Stimulated activated CD8-positive, alpha-beta memory T cell treated with anti-CD3 and anti-CD28 coated beads, Interleukin-15, amount 100 ng/mL, for 48 hours (primary cell): ENCODE measurements at regions not wholly inside any gene's neighbourhood (a gene's known extent, or its start where the extent isn't known, plus 50 kb on each side); places are given as distances from the start of the nearest gene placed in this dataset.
"Not testable (repeated sequence)": the region's sequence is repeated elsewhere in the genome, so short reads cannot be mapped to it uniquely, and the experiment has no call there.

Experiments used
- DNase-seq, 2 donors: peaks; one replicate each; pipeline ENCODE4 v3.0.0-alpha.2; 2020; ENCODE audit warnings: low read depth in 2 of 2

DNA sequence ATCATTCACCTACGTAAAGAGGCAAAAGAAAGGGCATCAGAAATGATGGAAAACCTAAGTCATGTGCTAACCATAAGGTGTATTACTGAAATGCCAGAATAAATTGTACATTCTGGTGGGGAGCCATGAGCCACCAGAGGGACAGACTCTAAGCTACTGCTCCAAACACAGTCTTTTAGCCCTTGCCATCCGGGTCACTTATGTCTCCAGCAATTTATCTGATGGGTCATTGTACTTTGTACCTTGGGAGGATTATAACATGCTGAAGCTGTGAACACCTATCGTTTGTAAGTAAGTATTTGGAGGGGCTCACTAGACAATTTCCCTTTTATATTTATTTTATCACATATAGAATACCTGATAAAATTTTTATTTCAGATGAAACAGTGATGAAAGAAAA, 495.1 kb downstream of the KIF4B start:
- no peak for DNase-seq

DNA sequence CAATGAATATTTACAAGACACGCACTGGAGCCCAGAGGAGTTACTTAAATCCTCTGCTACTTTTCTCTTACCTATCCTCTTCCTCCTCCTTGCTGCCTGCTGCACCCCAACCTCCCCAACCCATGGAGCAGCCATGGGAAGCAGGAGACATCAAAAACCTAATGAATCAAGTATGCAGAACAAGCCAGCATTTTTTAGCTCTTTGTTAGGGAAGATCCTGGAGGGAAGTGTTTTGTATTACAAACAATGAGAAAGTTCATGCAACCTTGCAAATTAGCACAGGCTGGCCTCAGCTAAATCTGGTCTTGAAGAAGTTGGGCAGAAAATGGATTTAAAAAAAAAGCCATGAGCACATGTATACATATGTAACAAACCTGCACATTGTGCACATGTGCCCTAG, 498.8 kb downstream of the KIF4B start:
- DNase-seq, result no peak

DNA sequence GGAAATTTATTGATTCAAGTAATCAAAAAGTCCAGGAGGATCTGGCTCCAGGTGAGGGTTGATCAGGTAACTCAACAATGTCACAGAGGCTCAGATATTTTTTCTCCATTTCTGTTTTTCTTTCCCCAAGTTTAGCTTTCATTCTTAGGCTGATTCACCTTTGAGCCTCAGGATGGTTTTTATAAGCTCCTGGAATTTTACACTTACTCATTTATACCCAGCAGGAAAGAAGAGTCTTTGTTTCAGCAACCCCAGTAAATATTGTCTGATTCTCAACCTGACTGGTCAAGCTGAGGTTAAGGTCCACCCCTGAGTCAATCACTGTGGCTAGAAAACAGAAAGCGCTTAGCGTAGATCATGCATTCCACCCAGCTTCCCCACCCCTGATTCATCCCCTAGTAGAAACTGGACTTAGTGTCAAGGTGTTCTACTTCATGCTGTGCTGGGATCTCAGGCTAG, 500.6 kb downstream of the KIF4B start:
- no peak for DNase-seq

DNA sequence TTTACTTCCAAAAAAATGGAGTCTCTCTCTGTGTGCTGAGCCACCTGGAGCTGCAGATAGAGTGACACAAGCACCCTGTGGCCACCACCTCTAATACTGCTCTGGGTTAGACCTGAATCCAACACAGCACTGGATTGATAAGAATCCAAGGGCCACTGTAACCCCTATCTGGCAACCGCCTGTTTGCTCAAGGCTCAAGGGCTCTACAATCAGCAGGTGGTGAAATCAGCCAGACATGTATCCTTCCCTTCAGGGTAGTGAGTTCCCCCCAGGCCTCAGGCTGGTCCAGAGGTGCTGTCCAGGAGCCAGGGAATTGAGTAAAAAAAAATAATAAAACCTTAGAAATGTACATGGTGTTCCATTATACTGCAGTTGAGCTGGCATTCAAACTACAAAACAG, 509.0 kb downstream of the KIF4B start:
- DNase-seq, result no peak

DNA sequence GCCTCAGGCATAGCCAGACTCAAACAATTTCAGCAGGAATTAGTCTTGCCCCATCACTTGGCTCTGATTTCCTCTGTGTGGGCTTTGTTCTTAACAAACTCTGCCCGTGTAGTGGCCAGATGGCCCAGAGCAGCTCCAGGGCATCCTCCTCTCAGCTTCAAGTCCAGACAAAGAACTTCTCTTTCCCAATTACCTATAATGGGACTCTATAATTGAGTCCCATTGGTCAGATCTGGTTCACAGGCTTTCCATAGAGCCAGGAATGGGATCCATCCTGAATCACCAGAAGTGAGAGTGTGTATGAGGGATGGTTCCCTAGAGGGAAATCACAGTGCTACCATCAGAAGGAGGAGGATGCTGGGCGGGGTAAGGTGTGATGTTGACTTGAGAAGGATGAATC, 515.8 kb downstream of the KIF4B start:
- DNase-seq, result no peak

DNA sequence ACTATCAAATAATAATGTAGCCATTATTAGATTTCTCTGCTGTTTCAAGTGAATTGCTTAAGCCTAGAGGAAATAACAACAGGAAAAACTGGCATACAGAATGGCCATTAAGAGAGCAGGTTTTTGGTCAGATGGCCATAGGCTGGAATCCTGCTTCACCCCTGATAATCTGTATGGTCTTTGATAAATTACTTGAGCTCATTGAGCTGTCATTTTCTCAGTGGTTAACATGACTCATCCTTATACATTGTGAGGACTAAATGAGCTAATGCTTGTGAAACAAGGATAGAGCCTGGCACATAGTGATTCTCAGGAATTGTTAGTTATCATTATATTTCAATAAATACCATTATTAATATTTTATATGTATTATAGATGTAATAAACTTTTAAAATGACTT, 516.5 kb downstream of the KIF4B start:
- no peak for DNase-seq

DNA sequence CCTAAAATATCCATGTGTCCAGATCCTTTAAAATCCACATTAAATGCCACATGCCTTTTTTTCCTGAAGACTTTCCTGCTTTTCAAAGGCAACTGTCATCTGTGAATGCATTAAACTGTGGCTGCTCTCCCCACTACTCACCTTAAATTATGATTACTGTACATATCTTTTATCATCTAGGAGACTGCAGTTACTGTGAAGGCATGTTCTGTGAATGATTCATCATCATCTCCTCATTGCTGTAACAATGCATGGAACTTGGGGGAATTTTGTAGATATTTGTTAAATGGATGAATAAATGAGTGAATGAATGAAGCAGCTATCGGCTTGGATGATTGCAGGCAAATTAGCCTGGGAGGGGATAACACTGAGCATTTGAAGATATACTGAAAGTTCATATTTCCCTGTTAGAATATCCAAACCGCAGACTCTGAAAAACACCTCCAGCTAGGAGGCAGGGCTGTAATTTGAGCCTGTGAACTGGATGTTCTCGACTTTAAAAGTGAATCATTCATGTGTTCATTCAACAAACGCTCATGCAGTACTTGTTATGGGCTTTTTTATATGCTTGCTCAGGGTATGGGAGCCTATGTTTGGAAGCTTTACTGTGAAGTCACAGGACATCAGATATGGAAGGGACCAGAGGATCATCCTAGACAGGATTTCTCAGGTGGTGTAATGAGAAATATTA, 519.2 kb downstream of the KIF4B start:
- DNase-seq, result no peak

DNA sequence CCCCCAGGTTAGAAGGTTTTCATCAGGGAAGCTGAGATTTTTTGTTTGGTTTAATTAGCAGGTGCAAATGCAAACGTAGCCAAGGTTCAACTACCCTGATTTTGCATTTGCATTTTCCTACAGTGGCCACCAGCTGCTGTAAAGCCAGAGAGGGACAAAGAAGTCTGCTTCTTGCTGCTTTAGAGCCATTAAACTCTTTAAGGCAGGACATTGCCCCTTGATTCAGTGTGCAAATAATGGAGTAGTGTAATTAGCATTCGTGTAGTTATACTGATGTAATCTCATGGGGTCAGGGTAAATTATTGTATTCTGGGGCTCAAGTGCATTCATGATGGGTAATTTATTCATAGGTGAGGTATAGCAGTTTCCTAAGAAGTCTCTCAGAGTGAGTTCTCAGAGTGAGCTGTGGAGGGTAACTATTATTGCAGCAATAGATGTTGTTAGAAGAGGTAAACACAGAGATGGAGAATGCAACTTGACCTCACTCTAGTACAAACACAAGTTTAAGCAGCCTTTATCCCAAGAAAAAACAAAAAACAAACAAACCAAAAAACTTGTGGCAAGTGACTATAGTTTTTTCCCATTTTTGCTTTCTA, 526.5 kb downstream of the KIF4B start:
- DNase-seq, result no peak

DNA sequence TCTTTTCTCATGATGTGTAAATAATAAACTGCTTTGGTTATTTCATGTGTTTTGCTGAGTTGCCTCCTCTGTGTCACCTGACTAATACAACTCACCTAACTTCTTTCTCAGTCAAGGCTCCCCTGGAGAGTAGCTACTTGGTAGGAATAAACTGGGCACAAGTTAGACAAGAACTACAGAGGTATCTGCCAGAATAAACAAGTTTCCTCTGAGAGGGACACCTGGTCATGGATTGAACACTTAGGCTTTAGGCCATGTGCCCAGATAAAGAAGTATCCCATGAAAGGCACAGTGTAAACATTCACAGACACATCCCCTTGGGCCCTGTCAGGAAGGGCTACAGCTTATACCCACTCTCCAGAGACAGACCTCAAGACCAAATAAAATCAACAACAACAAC, 532.5 kb downstream of the KIF4B start:
- no peak for DNase-seq

DNA sequence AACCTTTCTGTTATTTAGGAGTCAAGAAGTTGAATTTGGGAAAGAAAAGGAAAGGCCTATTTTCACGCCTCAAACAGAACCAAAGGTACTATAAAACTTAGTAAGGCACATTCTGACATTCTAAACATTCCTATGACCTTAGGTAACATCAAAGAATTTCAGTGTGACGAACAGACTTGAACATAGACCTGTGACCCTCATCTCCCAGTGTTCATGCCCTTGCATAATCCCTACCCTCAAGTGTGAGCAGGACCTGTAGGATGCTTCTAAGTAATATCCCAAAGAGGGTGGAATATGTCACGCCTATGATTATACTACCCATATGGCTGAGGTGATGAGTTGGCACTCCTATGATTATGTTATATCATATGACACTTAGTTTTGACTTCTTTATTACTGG, 540.9 kb downstream of the KIF4B start:
- no peak for DNase-seq

DNA sequence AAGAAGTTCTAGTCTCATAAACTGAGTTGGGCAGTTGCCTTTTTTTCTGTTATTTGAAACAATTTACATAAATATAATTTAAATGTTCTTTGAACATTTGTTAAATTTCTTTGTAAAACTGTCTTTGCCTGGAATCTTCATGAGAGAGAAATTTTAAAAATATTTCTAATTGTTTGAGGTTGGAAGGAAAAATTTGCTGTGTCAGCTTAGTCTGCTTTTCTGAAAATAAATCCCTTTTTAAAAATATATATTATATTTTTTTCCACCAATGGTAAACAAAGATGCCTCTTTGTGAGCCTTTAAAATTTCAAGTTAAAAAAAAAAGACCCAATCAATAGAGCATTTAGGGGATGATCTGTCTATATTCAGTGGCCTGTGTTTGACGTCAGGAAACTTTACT, 542.7 kb downstream of the KIF4B start:
- no peak for DNase-seq

DNA sequence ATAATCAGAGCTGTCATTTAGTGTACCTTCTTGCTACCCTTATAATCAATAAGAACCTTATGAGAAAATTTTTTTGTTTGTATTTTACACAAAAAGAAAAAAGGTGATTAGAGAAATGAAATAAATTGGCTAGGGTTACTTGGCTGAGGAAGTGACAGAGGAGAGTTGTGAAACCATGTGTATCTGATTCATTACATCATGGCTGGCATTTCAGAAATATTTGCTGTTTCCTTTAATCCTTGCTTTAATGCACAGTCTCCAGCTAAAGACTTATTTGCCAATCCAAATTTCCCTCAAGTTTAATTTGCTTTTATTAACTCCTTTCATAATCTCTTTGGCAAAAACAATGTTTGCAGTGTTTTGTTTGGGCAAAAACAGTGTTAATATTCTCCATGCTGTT, 543.1 kb downstream of the KIF4B start:
- DNase-seq, result no peak

DNA sequence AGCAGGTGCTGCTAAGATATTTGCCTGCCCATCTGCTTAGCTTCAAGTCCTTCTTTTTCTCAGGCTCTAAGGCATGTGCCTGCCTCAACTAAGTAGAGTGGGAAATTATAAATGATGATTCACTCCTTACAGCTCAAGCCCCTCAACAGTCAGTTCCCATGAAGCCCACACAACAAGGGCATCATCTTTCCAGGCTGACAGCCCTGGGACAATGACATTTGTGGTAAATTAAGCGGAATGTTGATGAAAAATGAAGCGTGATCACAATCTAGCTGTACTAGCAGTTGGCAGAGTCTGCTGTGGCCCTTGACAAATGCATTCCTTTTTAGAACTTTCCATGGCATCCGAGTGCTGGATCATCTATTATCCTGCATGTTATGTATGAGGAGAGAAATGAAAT, 548.6 kb downstream of the KIF4B start:
- DNase-seq, result no peak

DNA sequence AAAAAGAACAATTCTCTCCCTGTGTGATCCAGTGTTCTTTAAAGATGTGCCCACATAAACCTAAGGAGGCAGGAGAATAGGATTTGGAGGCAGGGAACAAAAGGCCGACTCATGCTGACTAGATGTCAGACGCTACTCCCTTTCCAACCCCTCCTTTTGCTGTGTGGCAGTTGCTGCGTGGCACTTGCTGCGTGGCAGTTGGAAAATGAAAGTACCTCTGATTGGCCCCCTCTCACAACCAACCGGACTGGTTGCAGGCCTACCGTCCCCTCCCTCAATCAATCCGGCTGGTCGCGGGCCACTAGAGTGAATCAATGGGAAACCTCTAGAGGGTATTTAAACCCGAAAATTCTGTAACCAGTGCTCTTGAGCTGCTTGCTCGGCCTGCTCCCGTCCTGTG, 551.0 kb downstream of the KIF4B start:
- DNase-seq, result no peak

DNA sequence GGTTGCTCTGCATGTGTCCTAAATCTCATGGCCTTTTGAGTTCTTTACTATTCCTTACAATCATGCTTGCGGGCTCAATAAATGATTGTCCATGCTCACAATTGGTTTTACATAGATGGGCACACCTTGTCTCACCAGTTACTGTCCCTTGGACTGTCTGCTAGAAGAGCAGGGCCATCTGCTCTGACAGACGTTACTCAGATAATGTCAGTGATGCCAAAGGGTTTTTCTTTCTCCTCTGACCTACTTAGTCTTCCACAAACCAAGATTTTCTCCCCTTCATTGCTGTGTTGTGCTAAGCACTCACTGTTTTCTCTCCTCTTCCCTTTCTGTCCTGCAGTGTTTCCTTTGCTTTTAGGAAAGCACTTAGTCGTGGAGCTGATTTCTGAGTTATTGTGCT, 562.3 kb downstream of the KIF4B start:
- no peak for DNase-seq

DNA sequence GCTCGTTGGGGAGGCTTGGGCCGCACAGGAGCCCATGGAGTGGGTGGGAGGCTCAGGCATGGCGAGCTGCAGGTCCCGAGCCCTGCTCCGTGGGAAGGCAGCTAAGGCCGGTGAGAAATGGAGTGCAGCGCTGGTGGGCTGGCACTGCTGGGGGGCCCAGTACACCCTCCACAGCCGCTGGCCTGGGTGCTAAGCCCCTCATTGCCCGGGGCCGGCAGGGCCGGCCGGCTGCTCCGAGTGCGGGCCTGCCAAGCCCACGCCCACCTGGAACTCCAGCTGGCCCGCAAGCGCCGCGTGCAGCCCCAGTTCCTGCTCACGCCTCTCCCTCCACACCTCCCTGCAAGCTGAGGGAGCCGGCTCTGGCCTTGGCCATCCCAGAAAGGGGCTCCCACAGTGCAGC, 573.3 kb downstream of the KIF4B start:
- DNase-seq, result not testable (repeated sequence)

DNA sequence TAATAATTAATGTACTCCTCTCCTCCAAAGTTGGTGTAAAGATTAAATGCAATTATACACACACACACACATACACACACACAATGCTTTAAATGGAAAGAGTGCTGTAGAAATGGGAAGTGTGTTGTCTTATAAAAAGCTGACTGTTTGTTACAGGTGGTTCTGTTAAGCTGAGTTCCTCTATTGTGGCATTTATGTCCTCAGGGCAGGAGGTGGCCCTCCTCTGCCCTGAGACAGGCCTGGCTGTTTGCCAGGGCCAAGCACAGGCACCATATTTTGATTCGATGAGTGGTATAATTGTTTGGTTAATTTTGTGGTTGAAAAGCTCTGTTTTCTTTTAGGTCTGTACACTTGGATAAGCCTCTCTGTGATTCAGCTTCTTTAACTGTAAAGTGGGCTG, 573.9 kb downstream of the KIF4B start:
- DNase-seq, result no peak

DNA sequence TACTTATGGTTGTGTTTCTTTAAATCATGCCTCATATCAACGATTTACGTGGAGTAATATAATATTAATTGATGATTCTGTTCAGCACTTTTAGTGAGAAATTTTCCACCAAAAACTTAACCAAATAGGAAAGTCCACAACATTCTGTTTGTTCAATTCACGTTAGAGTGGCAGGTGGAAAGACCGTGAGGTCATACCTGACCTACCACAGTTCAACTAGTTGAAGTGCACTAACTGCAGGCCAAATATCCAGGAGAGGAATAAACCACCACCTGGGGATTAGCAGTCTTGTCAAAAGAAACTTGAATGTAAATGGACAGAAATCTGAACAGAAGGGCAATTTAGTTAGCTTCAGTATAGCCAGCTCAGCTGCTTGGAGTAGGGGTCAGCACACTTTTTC, 577.7 kb downstream of the KIF4B start:
- DNase-seq, result no peak

DNA sequence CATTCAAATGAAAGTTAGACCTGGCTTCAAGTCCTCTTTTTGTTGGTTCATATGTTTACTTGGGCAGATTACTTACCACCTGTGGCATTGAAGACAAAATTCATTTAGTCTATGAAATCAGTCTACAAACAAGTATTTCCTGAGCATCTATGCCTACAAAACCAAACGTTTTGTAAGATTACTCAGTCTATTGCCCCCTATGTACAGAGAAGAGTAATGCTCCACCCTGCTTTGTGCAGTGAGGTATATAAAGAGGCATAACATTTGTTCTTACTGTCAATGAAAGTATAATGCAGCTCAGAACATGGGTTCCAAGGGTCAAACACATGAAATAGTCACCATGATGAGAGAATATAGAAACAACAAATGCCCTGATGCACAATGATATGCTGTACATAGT, 580.7 kb downstream of the KIF4B start:
- DNase-seq, result no peak

DNA sequence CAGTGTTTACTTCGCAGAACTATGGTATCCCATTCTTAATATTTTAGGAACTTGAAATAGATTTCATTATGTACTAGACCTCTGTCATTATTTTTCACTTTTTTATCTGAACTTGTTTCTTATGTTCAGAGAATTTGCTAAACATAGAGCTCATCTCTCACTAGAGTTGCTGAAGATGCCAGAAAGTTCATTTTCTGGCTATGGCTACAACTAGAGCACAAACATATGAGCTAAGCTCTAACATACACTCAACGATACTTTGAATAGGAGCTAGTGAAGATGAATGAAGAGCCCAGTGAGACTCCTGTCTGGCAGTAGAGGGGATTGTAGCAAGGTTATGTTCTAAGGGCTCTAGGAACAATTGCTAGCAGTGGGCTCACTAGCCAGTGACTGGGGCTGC, 582.2 kb downstream of the KIF4B start:
- DNase-seq, result no peak

DNA sequence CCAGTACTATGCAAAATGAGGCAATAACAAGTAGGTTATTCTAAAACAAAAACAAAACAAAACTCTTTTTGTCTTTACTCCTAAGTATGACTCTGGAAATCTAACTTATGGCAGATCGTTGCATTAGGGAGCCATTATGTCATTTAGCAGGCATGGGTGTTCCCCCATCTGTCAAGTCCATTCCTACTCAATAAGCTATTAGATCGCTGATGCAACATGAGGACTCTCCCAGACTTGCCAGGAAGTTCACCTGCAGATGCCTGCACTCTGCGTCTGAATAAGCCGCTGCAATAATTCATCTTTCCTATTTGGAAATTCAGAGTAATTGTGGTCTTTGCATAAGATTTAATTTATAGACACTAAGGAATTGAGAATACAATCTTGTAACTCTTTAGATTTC, 585.0 kb downstream of the KIF4B start:
- DNase-seq, result no peak

DNA sequence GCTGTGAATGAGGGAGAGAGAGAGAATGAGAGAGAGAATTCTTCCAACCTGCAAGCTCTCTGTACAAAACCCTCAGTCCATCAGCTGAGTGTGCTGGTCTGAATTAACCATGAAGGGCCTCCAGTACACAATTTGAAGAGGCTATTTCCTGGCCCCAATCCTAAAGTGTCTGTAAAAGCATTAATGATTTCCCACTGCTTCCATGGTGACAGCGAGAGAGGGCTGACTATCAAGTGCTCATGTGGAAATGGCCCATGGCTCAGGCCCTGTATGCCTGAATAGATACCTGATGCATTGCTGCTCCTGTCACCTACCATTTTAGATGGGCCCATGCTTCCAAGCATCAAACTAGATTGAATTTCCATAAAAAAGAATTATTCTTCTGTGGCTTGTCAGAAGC, 592.4 kb downstream of the KIF4B start:
- DNase-seq, result no peak

DNA sequence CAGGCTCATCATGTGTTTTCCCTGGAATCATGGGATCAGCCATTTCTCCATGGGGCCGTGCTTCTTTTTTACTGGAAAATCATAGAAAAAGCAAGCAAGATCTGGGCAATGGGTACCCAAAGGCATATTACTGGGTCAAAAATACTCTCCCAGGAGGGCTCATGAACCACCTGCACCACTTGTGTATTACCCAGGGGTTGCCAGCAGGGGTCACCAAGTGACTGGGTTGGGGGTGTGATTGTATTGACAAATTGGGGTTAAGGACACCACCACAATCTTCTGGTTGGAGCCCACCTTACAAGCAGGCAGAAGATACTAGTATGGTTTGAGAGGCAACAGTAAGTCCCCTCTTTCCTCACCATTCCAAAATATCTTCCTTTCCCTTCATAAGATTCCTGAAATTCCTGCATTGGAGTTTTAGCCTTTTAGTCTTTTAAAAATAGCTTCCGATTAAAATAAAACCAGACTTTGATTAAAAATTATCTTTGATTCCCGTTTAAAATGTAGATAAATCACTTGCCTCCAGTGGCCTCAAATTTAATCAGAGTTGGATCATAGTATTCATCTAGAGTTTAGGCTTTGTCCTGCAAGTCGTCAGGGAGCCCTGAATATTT, 603.3 kb downstream of the KIF4B start:
- peak; percentile 24 to 25 for DNase-seq

DNA sequence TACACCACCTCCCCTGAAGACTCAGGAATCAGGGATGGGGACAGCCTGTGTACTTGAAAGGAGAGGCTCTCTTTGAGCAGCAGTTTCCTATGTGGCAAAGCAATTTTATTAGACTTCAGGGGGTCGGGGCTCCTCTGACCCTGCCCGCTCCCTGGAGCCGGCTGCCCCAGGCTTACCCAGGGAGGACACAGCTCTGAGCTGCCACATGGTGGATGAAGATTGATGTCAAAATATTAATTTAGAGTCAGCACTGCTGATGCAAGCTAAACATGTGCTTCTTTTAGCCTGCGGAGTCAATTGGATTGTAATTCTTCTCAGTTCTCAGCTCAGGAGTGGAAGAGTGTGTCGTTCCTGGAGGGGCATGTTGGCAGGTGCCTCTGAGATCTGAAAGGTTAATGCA, 606.1 kb downstream of the KIF4B start:
- DNase-seq, result no peak
